ENCODE measurements at regions not wholly inside any gene's neighbourhood (a gene's known extent, or its start where the extent isn't known, plus 50 kb on each side); places are given as distances from the start of the nearest gene placed in this dataset.

DNA sequence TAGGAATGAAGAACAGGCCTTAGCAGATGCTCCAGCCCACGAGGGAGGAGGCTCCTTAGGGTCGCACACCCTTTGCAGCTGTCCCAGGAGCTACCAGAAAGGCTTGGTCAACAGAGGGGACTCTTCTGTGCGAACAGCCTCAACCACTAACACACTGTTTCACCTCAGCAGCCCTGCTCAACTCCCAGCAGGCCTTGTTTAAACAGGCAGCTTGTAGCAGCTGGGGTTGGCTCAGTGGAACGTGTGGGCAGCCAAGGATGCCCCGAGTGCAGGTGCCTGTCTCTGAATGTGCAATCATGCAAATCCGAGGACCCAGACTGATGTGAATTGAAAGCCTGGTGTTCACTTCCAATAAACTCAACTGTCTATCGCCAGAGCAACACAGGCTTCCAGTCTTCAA is 88.7 kb upstream of the CXCR4 start:
- Histone ChIP-seq H3K4me3 (ENCODE audit: low read depth in 2 of 2, low read length in 1 of 2) (no peak overlapping the region), H4K20me1 (ENCODE audit: insufficient read depth) (no peaks in the 10 kb centered on the region), H3K4me2 (no peak overlapping the region), H3K36me3 (replicated peaks in 1 of 2; ENCODE audit: control insufficient read depth in 1 of 2, insufficient read depth in 2 of 2, low read length in 1 of 2) (no peaks in the 10 kb centered on the region), H3F3A (replicated peaks; ENCODE audit: insufficient read depth) (no peaks in the 10 kb centered on the region), H2AFZ (ENCODE audit: low read depth) (no peak overlapping the region), H3K27ac (ENCODE audit: low read depth in 2 of 2, low read length in 1 of 2) (no peak overlapping the region), H3K9me3 (no peaks in the 10 kb centered on the region), H3K9me2 (no peaks in the 10 kb centered on the region), H3K27me3 (ENCODE audit: insufficient read depth) (no peaks in the 10 kb centered on the region), H3K4me1 (ENCODE audit: control insufficient read depth in 1 of 2, insufficient read depth in 2 of 2, low read depth in 1 of 2, low read length in 1 of 2) (no peaks in the 10 kb centered on the region), H3K9ac (no peak overlapping the region), H3K79me2 (ENCODE audit: insufficient read depth) (no peaks in the 10 kb centered on the region)
- TF ChIP-seq, protein P1, sequence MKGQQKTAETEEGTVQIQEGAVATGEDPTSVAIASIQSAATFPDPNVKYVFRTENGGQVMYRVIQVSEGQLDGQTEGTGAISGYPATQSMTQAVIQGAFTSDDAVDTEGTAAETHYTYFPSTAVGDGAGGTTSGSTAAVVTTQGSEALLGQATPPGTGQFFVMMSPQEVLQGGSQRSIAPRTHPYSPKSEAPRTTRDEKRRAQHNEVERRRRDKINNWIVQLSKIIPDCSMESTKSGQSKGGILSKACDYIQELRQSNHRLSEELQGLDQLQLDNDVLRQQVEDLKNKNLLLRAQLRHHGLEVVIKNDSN (IDR thresholded peaks at IDR 0.05; ENCODE audit: borderline replicate concordance, low read depth), result no peak
- TF ChIP-seq, protein P2, sequence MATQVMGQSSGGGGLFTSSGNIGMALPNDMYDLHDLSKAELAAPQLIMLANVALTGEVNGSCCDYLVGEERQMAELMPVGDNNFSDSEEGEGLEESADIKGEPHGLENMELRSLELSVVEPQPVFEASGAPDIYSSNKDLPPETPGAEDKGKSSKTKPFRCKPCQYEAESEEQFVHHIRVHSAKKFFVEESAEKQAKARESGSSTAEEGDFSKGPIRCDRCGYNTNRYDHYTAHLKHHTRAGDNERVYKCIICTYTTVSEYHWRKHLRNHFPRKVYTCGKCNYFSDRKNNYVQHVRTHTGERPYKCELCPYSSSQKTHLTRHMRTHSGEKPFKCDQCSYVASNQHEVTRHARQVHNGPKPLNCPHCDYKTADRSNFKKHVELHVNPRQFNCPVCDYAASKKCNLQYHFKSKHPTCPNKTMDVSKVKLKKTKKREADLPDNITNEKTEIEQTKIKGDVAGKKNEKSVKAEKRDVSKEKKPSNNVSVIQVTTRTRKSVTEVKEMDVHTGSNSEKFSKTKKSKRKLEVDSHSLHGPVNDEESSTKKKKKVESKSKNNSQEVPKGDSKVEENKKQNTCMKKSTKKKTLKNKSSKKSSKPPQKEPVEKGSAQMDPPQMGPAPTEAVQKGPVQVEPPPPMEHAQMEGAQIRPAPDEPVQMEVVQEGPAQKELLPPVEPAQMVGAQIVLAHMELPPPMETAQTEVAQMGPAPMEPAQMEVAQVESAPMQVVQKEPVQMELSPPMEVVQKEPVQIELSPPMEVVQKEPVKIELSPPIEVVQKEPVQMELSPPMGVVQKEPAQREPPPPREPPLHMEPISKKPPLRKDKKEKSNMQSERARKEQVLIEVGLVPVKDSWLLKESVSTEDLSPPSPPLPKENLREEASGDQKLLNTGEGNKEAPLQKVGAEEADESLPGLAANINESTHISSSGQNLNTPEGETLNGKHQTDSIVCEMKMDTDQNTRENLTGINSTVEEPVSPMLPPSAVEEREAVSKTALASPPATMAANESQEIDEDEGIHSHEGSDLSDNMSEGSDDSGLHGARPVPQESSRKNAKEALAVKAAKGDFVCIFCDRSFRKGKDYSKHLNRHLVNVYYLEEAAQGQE (IDR thresholded peaks at IDR 0.05; ENCODE audit: low read depth, low read length), result no peak
- ChIA-PET POLR2A (no interaction called here), CTCF (no interaction called here)
- 4% methylated on average over 5 of the region's 7 CpGs for WGBS (ENCODE audit: low lambda C conversion rate)
- no peak for DNase-seq

DNA sequence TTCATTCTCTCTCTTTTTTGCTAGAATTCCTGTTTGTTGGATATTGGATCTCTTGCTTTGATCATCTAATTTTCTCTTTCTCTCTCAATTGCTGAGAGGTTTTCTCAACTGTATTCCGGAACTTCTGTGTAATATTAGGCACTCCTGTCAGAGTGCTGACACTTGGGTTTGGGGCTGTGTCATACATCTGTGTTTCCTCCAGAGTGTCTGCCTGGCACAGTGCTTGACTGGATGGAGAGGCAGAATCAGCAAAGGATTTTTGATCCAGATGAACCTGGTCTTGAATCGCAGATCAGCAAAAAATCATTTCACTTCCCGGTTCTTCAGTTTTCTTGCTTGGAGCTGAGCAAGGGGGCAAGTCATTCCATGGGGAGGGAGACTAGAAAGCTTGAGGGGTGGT is 87.7 kb upstream of the CXCR4 start:
- no peak for DNase-seq
- ChIA-PET CTCF (no interaction called here), POLR2A (no interaction called here)
- no peaks in the 10 kb centered on the region for H3K79me2 ChIP-seq (ENCODE audit: insufficient read depth)
- no peaks in the 10 kb centered on the region for H3K9me2 ChIP-seq
- no peak overlapping the region for H3K9ac ChIP-seq
- no peaks in the 10 kb centered on the region for H3K4me1 ChIP-seq (ENCODE audit: control insufficient read depth in 1 of 2, insufficient read depth in 2 of 2, low read depth in 1 of 2, low read length in 1 of 2)
- no peaks in the 10 kb centered on the region for H3K9me3 ChIP-seq
- H3K27ac ChIP-seq (ENCODE audit: low read depth in 2 of 2, low read length in 1 of 2), result no peak overlapping the region
- 70% methylated on average over 3 of the region's 3 CpGs for WGBS (ENCODE audit: low lambda C conversion rate)
- H3K4me3 ChIP-seq (ENCODE audit: low read depth in 2 of 2, low read length in 1 of 2), result no peak overlapping the region
- no peaks in the 10 kb centered on the region for H3K27me3 ChIP-seq (ENCODE audit: insufficient read depth)
- no peak for TF ChIP-seq SMC3 (IDR thresholded peaks at IDR 0.05; ENCODE audit: low read depth, low read length)
- TF ChIP-seq YY1 (IDR thresholded peaks at IDR 0.05; ENCODE audit: low read depth), result no peak
- H3K36me3 ChIP-seq (replicated peaks in 1 of 2; ENCODE audit: control insufficient read depth in 1 of 2, insufficient read depth in 2 of 2, low read length in 1 of 2), result no peaks in the 10 kb centered on the region
- H3F3A ChIP-seq (replicated peaks; ENCODE audit: insufficient read depth), result no peaks in the 10 kb centered on the region
- H4K20me1 ChIP-seq (ENCODE audit: insufficient read depth), result no peaks in the 10 kb centered on the region
- H3K4me2 ChIP-seq, result no peak overlapping the region
- H2AFZ ChIP-seq (ENCODE audit: low read depth), result no peak overlapping the region

DNA sequence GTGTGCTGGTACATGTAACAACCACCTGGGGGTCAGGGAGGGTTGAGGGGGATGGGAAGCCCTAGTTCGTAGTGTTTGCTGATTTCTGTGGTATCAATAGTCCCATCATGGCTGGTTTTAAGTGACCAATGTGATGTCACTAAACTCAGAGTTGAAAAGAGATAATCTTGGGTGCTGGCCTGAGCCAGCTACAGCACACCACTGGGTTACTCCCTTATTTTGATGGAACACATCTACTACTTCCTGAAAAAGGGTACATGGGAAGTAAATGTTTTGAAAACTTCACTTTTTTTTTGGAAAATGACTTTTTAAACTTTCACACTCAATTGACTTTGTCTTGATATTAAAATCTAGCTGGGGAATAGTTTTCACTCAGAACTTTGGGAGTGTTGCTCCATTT is 87.0 kb upstream of the CXCR4 start:
- WGBS (ENCODE audit: low lambda C conversion rate), result 0% methylated on average over 1 of the region's 1 CpG
- ChIA-PET CTCF (no interaction called here), POLR2A (no interaction called here)
- TF ChIP-seq MEF2A (IDR thresholded peaks at IDR 0.05; ENCODE audit: borderline replicate concordance, low read depth) (no peak), NFIC (IDR thresholded peaks at IDR 0.05; ENCODE audit: borderline replicate concordance) (no peak), YY1 (IDR thresholded peaks at IDR 0.05; ENCODE audit: low read depth) (no peak), GATA2 (CRISPR knock-in tag; IDR thresholded peaks at IDR 0.05) (no peak), TAF1 (IDR thresholded peaks at IDR 0.05; ENCODE audit: borderline replicate concordance, low read depth, low read length) (no peak), RAD21 (IDR thresholded peaks at IDR 0.05; ENCODE audit: low read length) (no peak), POLR2AphosphoS5 (IDR thresholded peaks at IDR 0.05; ENCODE audit: low read depth, low read length) (no peak), FOXJ3 (CRISPR knock-in tag; IDR thresholded peaks at IDR 0.05) (no peak), SIN3A (IDR thresholded peaks at IDR 0.05; ENCODE audit: borderline replicate concordance, low read depth, low read length) (no peak)
- TF ChIP-seq, protein P2 (IDR thresholded peaks at IDR 0.05; ENCODE audit: low read depth, low read length), result no peak
- TF ChIP-seq, protein P3, sequence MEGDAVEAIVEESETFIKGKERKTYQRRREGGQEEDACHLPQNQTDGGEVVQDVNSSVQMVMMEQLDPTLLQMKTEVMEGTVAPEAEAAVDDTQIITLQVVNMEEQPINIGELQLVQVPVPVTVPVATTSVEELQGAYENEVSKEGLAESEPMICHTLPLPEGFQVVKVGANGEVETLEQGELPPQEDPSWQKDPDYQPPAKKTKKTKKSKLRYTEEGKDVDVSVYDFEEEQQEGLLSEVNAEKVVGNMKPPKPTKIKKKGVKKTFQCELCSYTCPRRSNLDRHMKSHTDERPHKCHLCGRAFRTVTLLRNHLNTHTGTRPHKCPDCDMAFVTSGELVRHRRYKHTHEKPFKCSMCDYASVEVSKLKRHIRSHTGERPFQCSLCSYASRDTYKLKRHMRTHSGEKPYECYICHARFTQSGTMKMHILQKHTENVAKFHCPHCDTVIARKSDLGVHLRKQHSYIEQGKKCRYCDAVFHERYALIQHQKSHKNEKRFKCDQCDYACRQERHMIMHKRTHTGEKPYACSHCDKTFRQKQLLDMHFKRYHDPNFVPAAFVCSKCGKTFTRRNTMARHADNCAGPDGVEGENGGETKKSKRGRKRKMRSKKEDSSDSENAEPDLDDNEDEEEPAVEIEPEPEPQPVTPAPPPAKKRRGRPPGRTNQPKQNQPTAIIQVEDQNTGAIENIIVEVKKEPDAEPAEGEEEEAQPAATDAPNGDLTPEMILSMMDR (IDR thresholded peaks at IDR 0.05), result no peak

More for the DNA sequence above, 87.0 kb upstream of the CXCR4 start:
- H3K9ac ChIP-seq, result no peak overlapping the region
- H3F3A ChIP-seq (replicated peaks; ENCODE audit: insufficient read depth), result no peaks in the 10 kb centered on the region
- H3K9me3 ChIP-seq, result no peaks in the 10 kb centered on the region
- no peak overlapping the region for H3K4me3 ChIP-seq (ENCODE audit: low read depth in 2 of 2, low read length in 1 of 2)
- H3K9me2 ChIP-seq, result no peaks in the 10 kb centered on the region
- H3K27ac ChIP-seq (ENCODE audit: low read depth in 2 of 2, low read length in 1 of 2), result no peak overlapping the region
- H3K79me2 ChIP-seq (ENCODE audit: insufficient read depth), result no peaks in the 10 kb centered on the region
- no peaks in the 10 kb centered on the region for H4K20me1 ChIP-seq (ENCODE audit: insufficient read depth)
- H3K27me3 ChIP-seq (ENCODE audit: insufficient read depth), result no peaks in the 10 kb centered on the region
- no peak overlapping the region for H2AFZ ChIP-seq (ENCODE audit: low read depth)
- no peak for DNase-seq
- no peaks in the 10 kb centered on the region for H3K36me3 ChIP-seq (replicated peaks in 1 of 2; ENCODE audit: control insufficient read depth in 1 of 2, insufficient read depth in 2 of 2, low read length in 1 of 2)
- no peak overlapping the region for H3K4me2 ChIP-seq
- H3K4me1 ChIP-seq (ENCODE audit: control insufficient read depth in 1 of 2, insufficient read depth in 2 of 2, low read depth in 1 of 2, low read length in 1 of 2), result no peaks in the 10 kb centered on the region
